ENCODE measurements at regions not wholly inside any gene's neighbourhood (a gene's known extent, or its start where the extent isn't known, plus 50 kb on each side); places are given as distances from the start of the nearest gene placed in this dataset.

- TF ChIP-seq EZH2phosphoT487 (IDR thresholded peaks at IDR 0.05; ENCODE audit: insufficient read depth, low read depth) (no peak), EZH2 (IDR thresholded peaks at IDR 0.05; ENCODE audit: insufficient read depth, poor library complexity, severe bottlenecking) (no peak)
These were observed 516.9 kb downstream of the SLC16A7 start for GRCh38 chr12:60112763-60113162.
